Tibial artery (tissue), 4 donors: ENCODE measurements at regions not wholly inside any gene's neighbourhood (a gene's known extent, or its start where the extent isn't known, plus 50 kb on each side); places are given as distances from the start of the nearest gene placed in this dataset.

Source experiments
- DNase-seq, 2 donors: peaks; one replicate each; pipeline ENCODE4 v3.0.0-alpha.2; 2019
- H3K27ac ChIP-seq, 2 donors: fragments of 200-600 bp; sonication (generic) in 1 of 2; 1 replicate in 1 of 2; 2 replicates in 1 of 2; pipeline ENCODE4 v1.5.1; 2018 to 2019; ENCODE audit warnings: mild to moderate bottlenecking in 1 of 2
- H3K27me3 ChIP-seq, 2 donors: fragments of 200-600 bp; sonication (generic) in 1 of 2; one replicate each; pipeline versions ENCODE4 v1.5.1 to v1.6.0; 2016 to 2019
- H3K36me3 ChIP-seq, 3 donors: fragments of 200-600 bp; sonication (generic) in 2 of 3; one replicate each; pipeline ENCODE4 v1.5.1; 2016 to 2019; ENCODE audit warnings: mild to moderate bottlenecking in 2 of 3
- H3K4me1 ChIP-seq, 4 donors: fragments of 200-600 bp; sonication (generic) in 2 of 4; 1 replicate in 3 of 4; 2 replicates in 1 of 4; pipeline ENCODE4 v1.5.1; 2016 to 2019
- H3K4me3 ChIP-seq, 2 donors: fragments of 200-600 bp; sonication (generic) in 1 of 2; 1 replicate in 1 of 2; 2 replicates in 1 of 2; pipeline ENCODE4 v1.5.1; 2018 to 2019; ENCODE audit warnings: mild to moderate bottlenecking in 2 of 2
- H3K9me3 ChIP-seq, 3 donors: fragments of 200-600 bp; sonication (generic) in 1 of 3; one replicate each; pipeline ENCODE4 v1.5.1; 2016 to 2019
- intact Hi-C: fragments of 100-400 bp; cut with DNase I; formaldehyde crosslinking; loops from one replicate; pipeline ENCODE4 v1.15.0; 2023; ENCODE audit warnings: low total_unique reads
- TF ChIP-seq, protein P1 (sequence below), 2 experiments: fragments of 200-600 bp in 1 of 2; fragments of 450-650 bp in 1 of 2; IDR thresholded peaks; one replicate each; pipeline ENCODE4 v1.5.1; 2017 to 2019; ENCODE audit warnings: antibody characterized with exemption in 2 of 2, mild to moderate bottlenecking in 1 of 2, moderate library complexity in 1 of 2

DNA sequence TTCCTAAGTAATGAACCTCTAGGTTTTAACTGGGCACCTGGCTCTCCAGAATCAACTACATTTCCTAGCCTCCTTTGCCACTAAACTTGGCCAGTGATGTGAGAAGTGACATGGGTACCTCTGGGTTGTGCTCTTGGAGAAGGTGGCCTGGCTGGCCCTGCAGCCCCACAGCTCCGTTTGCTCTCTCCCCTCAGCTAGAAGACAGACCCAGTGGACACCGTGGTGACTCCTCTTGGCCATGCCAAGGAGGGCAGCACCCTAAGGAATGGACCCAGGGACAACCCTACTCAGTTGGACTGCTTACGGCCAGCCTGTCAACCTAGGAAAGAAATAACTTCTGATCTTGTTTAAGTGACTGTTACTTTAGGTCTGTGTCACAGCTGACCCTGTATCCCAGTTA, 151.4 kb downstream of the TMEM132E start:
- DNase-seq, result peak in 1 of 2 donors; percentile 48
- no peaks in the 10 kb centered on the region for H3K9me3 ChIP-seq
- no peak overlapping the region for H3K4me3 ChIP-seq
- H3K4me1 ChIP-seq, result no peaks in the 10 kb centered on the region
- H3K27ac ChIP-seq, result no peak overlapping the region
- H3K36me3 ChIP-seq, result no peaks in the 10 kb centered on the region
- TF ChIP-seq, protein P1, sequence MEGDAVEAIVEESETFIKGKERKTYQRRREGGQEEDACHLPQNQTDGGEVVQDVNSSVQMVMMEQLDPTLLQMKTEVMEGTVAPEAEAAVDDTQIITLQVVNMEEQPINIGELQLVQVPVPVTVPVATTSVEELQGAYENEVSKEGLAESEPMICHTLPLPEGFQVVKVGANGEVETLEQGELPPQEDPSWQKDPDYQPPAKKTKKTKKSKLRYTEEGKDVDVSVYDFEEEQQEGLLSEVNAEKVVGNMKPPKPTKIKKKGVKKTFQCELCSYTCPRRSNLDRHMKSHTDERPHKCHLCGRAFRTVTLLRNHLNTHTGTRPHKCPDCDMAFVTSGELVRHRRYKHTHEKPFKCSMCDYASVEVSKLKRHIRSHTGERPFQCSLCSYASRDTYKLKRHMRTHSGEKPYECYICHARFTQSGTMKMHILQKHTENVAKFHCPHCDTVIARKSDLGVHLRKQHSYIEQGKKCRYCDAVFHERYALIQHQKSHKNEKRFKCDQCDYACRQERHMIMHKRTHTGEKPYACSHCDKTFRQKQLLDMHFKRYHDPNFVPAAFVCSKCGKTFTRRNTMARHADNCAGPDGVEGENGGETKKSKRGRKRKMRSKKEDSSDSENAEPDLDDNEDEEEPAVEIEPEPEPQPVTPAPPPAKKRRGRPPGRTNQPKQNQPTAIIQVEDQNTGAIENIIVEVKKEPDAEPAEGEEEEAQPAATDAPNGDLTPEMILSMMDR (IDR thresholded peaks at IDR 0.05), result no peak
- intact Hi-C loops, result no loop called here
- H3K27me3 ChIP-seq, result peaks cover 0 to 2% of the 10 kb centered on the region in 2 donors

DNA sequence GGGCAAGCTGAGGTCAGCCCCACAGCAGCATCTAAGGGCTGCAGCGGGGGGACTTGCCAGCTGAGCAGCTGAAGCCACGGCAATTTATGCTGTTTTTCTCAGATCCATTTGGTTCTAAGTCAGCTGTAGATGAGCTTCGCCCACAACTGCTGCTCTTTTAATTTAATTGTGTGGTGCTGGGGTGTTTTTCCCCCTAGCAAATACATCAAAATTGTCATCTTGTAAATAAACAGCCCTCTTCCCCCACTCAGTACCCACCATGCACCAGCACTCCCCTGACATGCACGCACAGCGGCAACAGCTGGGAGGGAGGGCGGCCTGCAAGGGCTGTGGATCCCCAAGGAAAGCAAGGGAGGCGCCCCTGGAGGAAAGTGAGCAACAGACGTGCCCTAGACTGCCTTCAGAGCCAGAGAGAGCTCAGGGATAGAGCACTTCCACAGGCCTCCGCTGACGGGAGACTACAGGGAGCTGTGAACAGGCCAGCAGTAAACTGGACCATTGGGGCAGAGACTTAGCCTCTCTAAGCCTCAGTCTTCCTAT, 149.5 kb downstream of the TMEM132E start:
- H3K4me3 ChIP-seq, result no peak overlapping the region
- peaks cover 0 to 6% of the 10 kb centered on the region in 2 donors for H3K27me3 ChIP-seq
- H3K4me1 ChIP-seq, result no peaks in the 10 kb centered on the region
- peak in 1 of 2 donors; percentile 44 for DNase-seq
- intact Hi-C loops, result no loop called here
- H3K36me3 ChIP-seq, result no peaks in the 10 kb centered on the region
- H3K9me3 ChIP-seq, result no peaks in the 10 kb centered on the region
- TF ChIP-seq, protein P1 (IDR thresholded peaks at IDR 0.05), result no peak
- H3K27ac ChIP-seq, result no peak overlapping the region

DNA sequence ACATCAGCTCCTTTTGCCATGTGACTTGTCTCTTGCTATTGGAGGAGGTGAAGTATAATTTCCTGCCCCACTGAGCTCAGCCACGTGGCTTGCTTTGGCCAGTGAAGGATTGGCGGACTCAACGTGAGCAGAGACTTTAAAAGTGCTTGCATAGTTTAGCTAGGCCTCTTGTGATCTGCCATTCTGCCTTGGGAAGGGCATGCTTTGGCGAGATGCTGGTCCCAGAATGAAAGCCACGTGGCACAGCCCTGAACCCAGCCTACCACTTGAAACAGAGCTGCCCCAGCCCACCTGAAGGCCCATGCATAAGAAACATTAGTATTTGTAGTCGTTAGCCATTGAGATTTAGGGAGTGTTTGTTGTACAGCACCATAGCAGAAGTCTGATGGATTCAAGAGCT, 148.2 kb downstream of the TMEM132E start:
- Histone ChIP-seq H3K27ac (no peak overlapping the region), H3K27me3 (peaks cover 0 to 6% of the 10 kb centered on the region in 2 donors), H3K4me1 (no peaks in the 10 kb centered on the region), H3K9me3 (no peaks in the 10 kb centered on the region), H3K4me3 (no peak overlapping the region), H3K36me3 (no peaks in the 10 kb centered on the region)
- TF ChIP-seq, protein P1 (IDR thresholded peaks at IDR 0.05), result no peak
- intact Hi-C loops, result no loop called here
- DNase-seq, result no peak

DNA sequence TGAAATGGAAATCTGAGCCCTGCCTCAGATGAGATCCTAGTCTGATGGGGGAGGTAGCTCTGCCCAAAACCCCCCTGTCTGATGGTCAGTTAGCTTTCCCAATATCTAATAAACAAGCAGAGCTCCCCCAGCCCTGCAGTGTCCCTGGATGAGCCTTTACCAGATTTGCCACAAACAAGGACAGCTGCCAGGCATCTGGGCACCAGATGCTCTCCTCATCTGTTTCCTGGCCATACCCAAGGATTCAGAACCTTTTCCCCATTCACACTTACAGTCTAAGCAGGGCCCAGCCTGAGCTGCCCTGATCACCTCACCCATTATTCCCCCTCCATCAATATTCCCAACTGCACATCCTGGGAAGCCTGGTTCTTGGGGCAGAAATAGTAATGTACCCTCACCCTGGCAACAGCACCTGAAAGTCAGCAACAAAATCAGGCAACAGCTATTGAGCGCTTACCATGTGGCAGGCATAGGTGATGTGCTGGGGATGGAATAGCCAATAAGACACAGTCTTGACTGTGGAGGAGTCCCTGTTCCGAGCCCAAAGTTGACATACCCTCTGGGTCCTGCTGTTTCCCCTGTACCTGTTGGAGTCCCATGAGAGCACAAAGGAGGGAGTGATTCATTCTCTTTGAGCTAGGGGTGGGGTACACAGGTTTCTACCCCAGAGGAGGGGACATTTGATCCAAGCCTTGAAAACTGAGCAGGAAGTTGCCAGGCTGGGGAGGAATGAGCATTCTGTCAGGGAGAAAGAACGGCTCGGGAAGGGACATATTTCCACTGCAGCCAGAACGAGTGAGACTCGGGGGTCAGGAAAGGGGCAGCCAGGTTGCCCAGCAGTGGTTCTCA, 147.4 kb downstream of the TMEM132E start:
- H3K4me3 ChIP-seq, result no peak overlapping the region
- TF ChIP-seq, protein P1 (IDR thresholded peaks at IDR 0.05), result no peak
- no peak overlapping the region for H3K27ac ChIP-seq
- no peak for DNase-seq
- H3K9me3 ChIP-seq, result no peaks in the 10 kb centered on the region
- intact Hi-C loops, result no loop called here
- H3K4me1 ChIP-seq, result no peaks in the 10 kb centered on the region
- peaks cover 0 to 6% of the 10 kb centered on the region in 2 donors for H3K27me3 ChIP-seq
- H3K36me3 ChIP-seq, result no peaks in the 10 kb centered on the region

DNA sequence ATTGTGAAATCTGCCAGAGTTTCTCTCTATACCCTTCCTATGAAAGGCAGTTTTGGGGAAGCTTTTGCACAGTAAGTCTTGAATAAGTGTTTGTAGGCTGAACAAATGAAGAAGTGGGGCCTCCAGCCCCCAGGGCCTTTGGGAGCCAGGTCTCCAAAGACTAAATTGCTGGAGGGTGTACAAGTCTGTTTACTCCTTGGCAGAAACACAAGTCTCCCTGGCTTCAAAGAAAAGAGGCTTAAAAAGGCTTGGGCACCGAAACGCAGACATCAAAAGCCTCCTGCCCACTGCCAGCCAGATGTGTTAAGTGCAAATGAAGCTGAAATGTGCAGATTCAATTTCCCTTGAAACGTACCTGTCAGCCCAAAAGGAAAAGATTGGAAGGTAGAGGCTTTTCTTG, 146.3 kb downstream of the TMEM132E start:
- no peak for DNase-seq
- Histone ChIP-seq H3K4me1 (no peaks in the 10 kb centered on the region), H3K9me3 (no peaks in the 10 kb centered on the region), H3K27ac (no peak overlapping the region), H3K36me3 (no peaks in the 10 kb centered on the region), H3K4me3 (no peak overlapping the region), H3K27me3 (peaks cover 0 to 6% of the 10 kb centered on the region in 2 donors)
- TF ChIP-seq, protein P1 (IDR thresholded peaks at IDR 0.05), result no peak
- intact Hi-C loops, result no loop called here
